ENCODE measurements at regions not wholly inside any gene's neighbourhood (a gene's known extent, or its start where the extent isn't known, plus 50 kb on each side); places are given as distances from the start of the nearest gene placed in this dataset.

GRCh38 chr20:16220826-16221225 lies 352.4 kb downstream of the KIF16B start:
- POLR2A ChIA-PET (ENCODE audit: low non-redundant PET): no interaction called here
- CTCF ChIA-PET: no interaction called here

DNA sequence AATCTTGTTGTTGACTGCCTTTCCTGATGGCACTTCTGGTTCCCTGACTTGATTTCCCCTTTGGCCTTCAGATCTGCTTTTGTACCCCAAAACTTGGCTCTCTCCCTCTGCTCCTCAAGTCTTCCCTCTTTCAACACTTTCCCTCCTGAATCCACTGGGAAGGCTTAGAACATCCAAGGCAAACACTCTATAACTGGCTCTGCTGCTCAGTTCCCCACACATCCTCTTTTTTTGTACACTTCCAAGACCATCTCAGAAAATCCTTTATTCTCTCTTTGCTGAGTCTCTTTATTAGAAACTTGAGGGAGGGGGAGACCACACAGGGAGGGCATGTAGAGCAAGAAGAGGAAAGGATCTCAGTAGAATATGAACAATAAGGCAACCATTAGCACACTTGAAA lies 354.1 kb downstream of the KIF16B start:
- ChIA-PET CTCF (no interaction called here), POLR2A (ENCODE audit: low non-redundant PET) (no interaction called here)
- TF ChIP-seq, protein P1, sequence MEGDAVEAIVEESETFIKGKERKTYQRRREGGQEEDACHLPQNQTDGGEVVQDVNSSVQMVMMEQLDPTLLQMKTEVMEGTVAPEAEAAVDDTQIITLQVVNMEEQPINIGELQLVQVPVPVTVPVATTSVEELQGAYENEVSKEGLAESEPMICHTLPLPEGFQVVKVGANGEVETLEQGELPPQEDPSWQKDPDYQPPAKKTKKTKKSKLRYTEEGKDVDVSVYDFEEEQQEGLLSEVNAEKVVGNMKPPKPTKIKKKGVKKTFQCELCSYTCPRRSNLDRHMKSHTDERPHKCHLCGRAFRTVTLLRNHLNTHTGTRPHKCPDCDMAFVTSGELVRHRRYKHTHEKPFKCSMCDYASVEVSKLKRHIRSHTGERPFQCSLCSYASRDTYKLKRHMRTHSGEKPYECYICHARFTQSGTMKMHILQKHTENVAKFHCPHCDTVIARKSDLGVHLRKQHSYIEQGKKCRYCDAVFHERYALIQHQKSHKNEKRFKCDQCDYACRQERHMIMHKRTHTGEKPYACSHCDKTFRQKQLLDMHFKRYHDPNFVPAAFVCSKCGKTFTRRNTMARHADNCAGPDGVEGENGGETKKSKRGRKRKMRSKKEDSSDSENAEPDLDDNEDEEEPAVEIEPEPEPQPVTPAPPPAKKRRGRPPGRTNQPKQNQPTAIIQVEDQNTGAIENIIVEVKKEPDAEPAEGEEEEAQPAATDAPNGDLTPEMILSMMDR (conservative IDR thresholded peaks at IDR 0.05; ENCODE audit: low read depth): no peak
- H3K27ac ChIP-seq: no peak overlapping the region
- DNase-seq (ENCODE audit: low spot score): no peak

More at GRCh38 chr20:16220826-16221225, 352.4 kb downstream of the KIF16B start:
- TF ChIP-seq, protein P1 (conservative IDR thresholded peaks at IDR 0.05; ENCODE audit: low read depth): no peak
- DNase-seq (ENCODE audit: low spot score): no peak
- no peak overlapping the region for H3K27ac ChIP-seq

GRCh38 chr20:16216914-16217230 lies 356.4 kb downstream of the KIF16B start:
- ChIA-PET CTCF (no interaction called here), POLR2A (ENCODE audit: low non-redundant PET) (no interaction called here)
- DNase-seq (ENCODE audit: low spot score): no peak
- TF ChIP-seq, protein P1 (conservative IDR thresholded peaks at IDR 0.05; ENCODE audit: low read depth): no peak
- no peak overlapping the region for H3K27ac ChIP-seq

GRCh38 chr20:16216227-16216913 lies 356.9 kb downstream of the KIF16B start:
- POLR2A ChIA-PET (ENCODE audit: low non-redundant PET): no interaction called here
- H3K27ac ChIP-seq: no peak overlapping the region
- TF ChIP-seq, protein P1 (conservative IDR thresholded peaks at IDR 0.05; ENCODE audit: low read depth): no peak
- CTCF ChIA-PET: no interaction called here
- no peak for DNase-seq (ENCODE audit: low spot score)

GRCh38 chr20:16215041-16215440 lies 358.2 kb downstream of the KIF16B start:
- DNase-seq (ENCODE audit: low spot score): no peak
- no peak overlapping the region for H3K27ac ChIP-seq
- TF ChIP-seq, protein P1 (conservative IDR thresholded peaks at IDR 0.05; ENCODE audit: low read depth): no peak
- POLR2A ChIA-PET (ENCODE audit: low non-redundant PET): no interaction called here
- CTCF ChIA-PET: no interaction called here

GRCh38 chr20:16212790-16213189 lies 360.5 kb downstream of the KIF16B start:
- no peak for DNase-seq (ENCODE audit: low spot score)
- H3K27ac ChIP-seq: no peak overlapping the region
- CTCF ChIA-PET: no interaction called here
- POLR2A ChIA-PET (ENCODE audit: low non-redundant PET): no interaction called here
- TF ChIP-seq, protein P1 (conservative IDR thresholded peaks at IDR 0.05; ENCODE audit: low read depth): no peak
